Activated T-cell treated with anti-CD3 and anti-CD28 coated beads, Interleukin-2, amount 50 U/mL, for 72 hours (primary cell): ENCODE measurements at regions not wholly inside any gene's neighbourhood (a gene's known extent, or its start where the extent isn't known, plus 50 kb on each side); places are given as distances from the start of the nearest gene placed in this dataset.

Experiments
- ATAC-seq, 2 donors: fragments of 150-1000 bp; cut with Tn5 transposase; replicated peaks in 1 of 2; 2 replicates each; pipeline ENCODE4 v1.10.0; 2021; ENCODE audit warnings: moderate library complexity in 2 of 2, mild to moderate bottlenecking in 1 of 2
- DNase-seq, 2 donors: peaks; one replicate each; pipeline ENCODE4 v3.0.0; 2021 to 2022; ENCODE audit warnings: mixed read lengths in 1 of 2
- H3K27ac Mint-ChIP-seq: one replicate; pipeline ENCODE4 v1.8.0; 2022; ENCODE audit warnings: mild to moderate bottlenecking, moderate library complexity, mixed read lengths
- H3K27me3 Mint-ChIP-seq: one replicate; pipeline ENCODE4 v1.8.0; 2022; ENCODE audit warnings: low read depth, mixed read lengths
- H3K36me3 Mint-ChIP-seq, 2 donors: one replicate each; pipeline ENCODE4 v1.8.0; 2022; ENCODE audit warnings: mixed read lengths in 2 of 2, mild to moderate bottlenecking in 1 of 2; ENCODE audit not compliant: insufficient read depth in 2 of 2
- H3K4me1 Mint-ChIP-seq: one replicate; pipeline ENCODE4 v1.8.0; 2022; ENCODE audit warnings: low read depth, mixed read lengths
- H3K4me3 Mint-ChIP-seq, 2 donors: one replicate each; pipeline ENCODE4 v1.8.0; 2022; ENCODE audit warnings: mild to moderate bottlenecking in 2 of 2, mixed read lengths in 2 of 2, moderate library complexity in 2 of 2
- H3K9me3 Mint-ChIP-seq, 2 donors: one replicate each; pipeline ENCODE4 v1.8.0; 2022; ENCODE audit warnings: mixed read lengths in 2 of 2

- Mint-ChIP-seq H3K36me3 (no peaks in the 10 kb centered on the region), H3K4me3 (no peak overlapping the region), H3K27me3 (no peaks in the 10 kb centered on the region), H3K27ac (no peak overlapping the region), H3K9me3 (no peaks in the 10 kb centered on the region), H3K4me1 (no peaks in the 10 kb centered on the region)
- DNase-seq (no peak), ATAC-seq (no peak)
Observed at GRCh38 chr3:64398006-64398405, 172.7 kb upstream of the PRICKLE2 start.

- H3K27me3 Mint-ChIP-seq = no peaks in the 10 kb centered on the region
- no peaks in the 10 kb centered on the region for H3K36me3 Mint-ChIP-seq
Observed at GRCh38 chr3:64397573-64397972, 172.3 kb upstream of the PRICKLE2 start.

DNA sequence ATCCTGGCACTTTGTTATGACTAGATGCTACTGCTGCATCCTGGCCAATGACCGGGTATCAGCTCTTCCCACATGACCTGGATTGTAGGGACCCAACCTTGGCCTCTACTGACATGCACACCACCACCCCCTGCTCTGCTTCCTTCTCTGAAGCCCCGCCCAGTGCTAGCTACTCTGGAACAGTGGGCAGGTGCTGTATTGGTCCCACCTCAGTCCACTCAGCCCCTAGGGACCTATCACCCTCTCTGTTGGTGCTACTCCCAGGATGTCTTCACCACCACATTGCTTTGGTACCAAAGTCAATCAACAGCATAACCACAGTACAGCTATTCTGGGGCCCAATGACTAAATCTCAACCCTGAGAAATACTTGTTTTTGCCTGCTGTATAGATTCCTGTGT is 170.2 kb upstream of the PRICKLE2 start:
- no peak overlapping the region for H3K27ac Mint-ChIP-seq
- no peak overlapping the region for H3K4me3 Mint-ChIP-seq
- DNase-seq (no peak), ATAC-seq (no peak)
- H3K4me1 Mint-ChIP-seq = no peaks in the 10 kb centered on the region
- H3K9me3 Mint-ChIP-seq = no peaks in the 10 kb centered on the region
- H3K27me3 Mint-ChIP-seq = no peaks in the 10 kb centered on the region
- H3K36me3 Mint-ChIP-seq = no peaks in the 10 kb centered on the region

More at GRCh38 chr3:64397573-64397972, 172.3 kb upstream of the PRICKLE2 start:
- H3K9me3 Mint-ChIP-seq = no peaks in the 10 kb centered on the region
- no peak overlapping the region for H3K4me3 Mint-ChIP-seq
- DNase-seq (no peak), ATAC-seq (no peak)
- H3K4me1 Mint-ChIP-seq = no peaks in the 10 kb centered on the region
- no peak overlapping the region for H3K27ac Mint-ChIP-seq

DNA sequence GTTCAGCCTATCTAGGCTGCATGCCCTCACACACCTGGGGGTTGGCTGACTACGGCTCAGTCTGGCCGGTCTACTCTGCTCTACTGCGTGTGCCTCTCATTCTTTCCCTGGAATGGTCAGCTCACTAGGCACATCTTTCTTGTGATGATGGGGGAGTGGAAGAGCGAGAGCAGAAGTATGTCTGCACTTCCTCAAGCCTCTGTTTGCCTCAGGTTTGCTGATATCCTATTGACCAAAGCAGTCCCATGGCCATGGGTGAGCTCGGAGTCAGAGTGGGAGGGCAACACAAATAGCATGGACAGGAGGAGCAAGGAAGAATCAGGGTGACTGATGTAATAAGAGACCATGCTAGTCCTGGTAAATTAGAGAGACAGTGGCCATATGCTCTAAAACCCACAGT is 167.9 kb upstream of the PRICKLE2 start:
- no peak for DNase-seq
- Mint-ChIP-seq H3K9me3 (no peaks in the 10 kb centered on the region), H3K36me3 (no peaks in the 10 kb centered on the region), H3K4me3 (no peak overlapping the region), H3K27ac (no peak overlapping the region), H3K4me1 (no peaks in the 10 kb centered on the region), H3K27me3 (no peaks in the 10 kb centered on the region)
- ATAC-seq = no peak

- no peak for ATAC-seq
- Mint-ChIP-seq H3K9me3 (no peaks in the 10 kb centered on the region), H3K36me3 (no peaks in the 10 kb centered on the region), H3K27me3 (peaks cover 7% of the 10 kb centered on the region), H3K4me3 (no peak overlapping the region), H3K4me1 (no peaks in the 10 kb centered on the region), H3K27ac (no peak overlapping the region)
- no peak for DNase-seq
Observed at GRCh38 chr3:64392001-64392400, 166.7 kb upstream of the PRICKLE2 start.

DNA sequence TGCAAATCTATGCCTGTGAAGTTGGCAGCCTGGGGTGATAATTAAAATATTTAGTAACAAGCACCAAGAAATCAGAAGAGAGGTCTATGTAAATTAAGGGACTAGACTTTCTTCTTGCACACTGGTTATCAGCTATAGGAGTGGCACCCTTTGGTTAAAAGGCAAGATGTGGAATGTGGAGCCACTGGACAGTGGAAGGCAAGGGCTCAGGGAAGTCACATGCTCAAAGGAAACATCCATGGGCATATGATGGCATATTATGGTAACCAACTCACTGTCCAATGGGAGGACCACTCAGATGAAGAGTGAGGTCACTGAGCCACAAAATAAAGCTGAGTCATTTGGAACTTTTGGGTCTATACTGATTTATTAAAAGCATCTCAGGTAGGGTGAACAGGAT is 165.6 kb upstream of the PRICKLE2 start:
- Mint-ChIP-seq H3K36me3 (no peaks in the 10 kb centered on the region), H3K4me1 (no peaks in the 10 kb centered on the region), H3K27ac (no peak overlapping the region), H3K9me3 (no peaks in the 10 kb centered on the region), H3K4me3 (no peak overlapping the region), H3K27me3 (peaks cover 13% of the 10 kb centered on the region)
- no peak for DNase-seq
- ATAC-seq = no peak

GRCh38 chr3:64388886-64389285 is 163.6 kb upstream of the PRICKLE2 start:
- DNase-seq (no peak), ATAC-seq (no peak)
- H3K9me3 Mint-ChIP-seq = no peaks in the 10 kb centered on the region
- no peak overlapping the region for H3K4me3 Mint-ChIP-seq
- H3K27ac Mint-ChIP-seq = no peak overlapping the region
- no peaks in the 10 kb centered on the region for H3K4me1 Mint-ChIP-seq
- H3K36me3 Mint-ChIP-seq = no peaks in the 10 kb centered on the region
- H3K27me3 Mint-ChIP-seq = peaks cover 13% of the 10 kb centered on the region

DNA sequence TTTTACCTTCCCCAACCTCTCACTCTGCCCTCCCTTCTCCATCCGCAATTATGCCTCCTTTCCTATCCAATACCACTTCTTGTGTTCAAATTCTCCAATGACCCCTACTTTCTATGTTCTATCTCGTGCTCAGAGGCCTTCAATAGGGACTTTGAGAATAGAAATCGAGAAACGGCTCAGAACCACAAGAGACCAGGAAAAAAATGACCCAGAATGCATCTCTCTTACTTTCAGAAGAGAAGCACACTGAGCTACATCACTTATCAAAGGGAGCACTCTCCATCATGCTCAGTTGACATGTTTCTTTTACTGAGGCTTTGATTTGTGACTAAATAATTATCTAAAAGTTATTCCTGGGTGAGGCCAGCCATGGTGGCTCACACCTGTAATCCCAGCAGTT is 162.4 kb upstream of the PRICKLE2 start:
- ATAC-seq (no peak), DNase-seq (no peak)
- H3K27me3 Mint-ChIP-seq = peaks cover 13% of the 10 kb centered on the region
- H3K9me3 Mint-ChIP-seq = no peaks in the 10 kb centered on the region
- no peaks in the 10 kb centered on the region for H3K36me3 Mint-ChIP-seq
- no peak overlapping the region for H3K4me3 Mint-ChIP-seq
- no peaks in the 10 kb centered on the region for H3K4me1 Mint-ChIP-seq
- no peak overlapping the region for H3K27ac Mint-ChIP-seq

DNA sequence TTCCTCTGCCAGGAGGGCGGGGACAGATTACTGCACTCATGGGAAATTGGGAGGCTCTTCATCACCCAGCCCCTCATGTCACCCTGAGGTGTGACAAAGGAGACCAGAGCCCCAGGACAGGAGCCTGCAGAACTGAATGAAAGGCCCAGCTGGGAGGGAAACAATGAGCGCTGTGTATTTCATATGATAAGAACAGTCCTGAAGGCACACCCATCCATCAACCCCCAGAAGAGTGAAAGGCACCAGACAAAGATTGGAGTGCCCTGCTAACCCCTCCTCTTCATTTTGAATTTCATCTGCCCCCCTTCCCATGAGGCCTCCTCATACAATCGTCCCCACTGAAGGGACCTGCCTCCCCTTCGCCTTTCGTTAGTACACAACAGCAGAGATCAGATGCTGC is 160.0 kb upstream of the PRICKLE2 start:
- Mint-ChIP-seq H3K4me3 (no peak overlapping the region), H3K9me3 (no peaks in the 10 kb centered on the region), H3K4me1 (no peaks in the 10 kb centered on the region), H3K36me3 (no peaks in the 10 kb centered on the region), H3K27me3 (peaks cover 13% of the 10 kb centered on the region), H3K27ac (no peak overlapping the region)
- ATAC-seq (no peak), DNase-seq (no peak)

DNA sequence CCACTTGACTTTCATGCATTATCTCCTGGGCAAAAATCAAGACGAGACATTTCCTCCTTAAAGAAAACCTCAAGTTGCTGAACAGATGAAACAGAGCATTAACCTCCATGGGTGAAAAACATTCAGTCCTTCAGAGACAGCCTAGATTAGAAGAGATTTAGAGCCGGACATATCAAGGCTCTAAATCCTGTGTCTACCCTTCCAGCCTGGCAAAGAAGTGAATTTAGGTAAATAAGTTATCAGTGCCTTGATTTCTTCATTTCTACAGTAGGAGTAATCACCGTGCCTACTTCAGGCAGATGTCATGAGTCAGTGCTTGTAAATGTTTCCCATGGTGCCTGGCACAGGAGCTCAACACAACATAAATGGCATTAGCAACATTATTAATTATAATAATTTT is 159.3 kb upstream of the PRICKLE2 start:
- DNase-seq = no peak
- H3K4me1 Mint-ChIP-seq = no peaks in the 10 kb centered on the region
- ATAC-seq = no peak
- no peak overlapping the region for H3K4me3 Mint-ChIP-seq
- no peaks in the 10 kb centered on the region for H3K9me3 Mint-ChIP-seq
- H3K36me3 Mint-ChIP-seq = no peaks in the 10 kb centered on the region
- H3K27ac Mint-ChIP-seq = no peak overlapping the region
- H3K27me3 Mint-ChIP-seq = peaks cover 13% of the 10 kb centered on the region

GRCh38 chr3:64382153-64382552 is 156.9 kb upstream of the PRICKLE2 start:
- DNase-seq = no peak
- H3K36me3 Mint-ChIP-seq = no peaks in the 10 kb centered on the region
- no peaks in the 10 kb centered on the region for H3K9me3 Mint-ChIP-seq
- no peak overlapping the region for H3K27ac Mint-ChIP-seq
- no peak for ATAC-seq
- H3K4me1 Mint-ChIP-seq = no peaks in the 10 kb centered on the region
- H3K4me3 Mint-ChIP-seq = no peak overlapping the region
- H3K27me3 Mint-ChIP-seq = peaks cover 6% of the 10 kb centered on the region

GRCh38 chr3:64381367-64381766 is 156.1 kb upstream of the PRICKLE2 start:
- Mint-ChIP-seq H3K27ac (no peak overlapping the region), H3K36me3 (no peaks in the 10 kb centered on the region), H3K27me3 (peaks cover 3% of the 10 kb centered on the region), H3K9me3 (no peaks in the 10 kb centered on the region), H3K4me1 (no peaks in the 10 kb centered on the region), H3K4me3 (no peak overlapping the region)
- DNase-seq (no peak), ATAC-seq (no peak)

DNA sequence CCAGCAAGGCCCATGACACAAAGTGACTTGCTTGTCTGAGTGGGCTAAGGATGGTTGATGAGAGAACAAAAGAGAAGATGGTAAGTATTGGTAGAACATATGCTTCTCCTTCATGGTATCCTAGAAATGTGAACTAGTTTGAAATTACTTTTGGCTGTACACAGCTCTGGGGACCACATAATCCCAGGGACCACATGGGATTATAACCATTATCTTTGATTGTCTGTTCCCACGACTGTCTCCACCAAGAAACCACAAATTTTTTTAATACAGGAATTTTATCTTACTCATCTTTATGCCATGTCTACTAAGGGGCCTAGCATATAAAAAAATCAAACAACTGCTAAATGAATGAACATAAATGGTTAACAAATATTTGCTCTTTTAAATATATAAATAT is 155.3 kb upstream of the PRICKLE2 start:
- H3K4me3 Mint-ChIP-seq = no peak overlapping the region
- DNase-seq (no peak), ATAC-seq (no peak)
- no peaks in the 10 kb centered on the region for H3K4me1 Mint-ChIP-seq
- no peaks in the 10 kb centered on the region for H3K27me3 Mint-ChIP-seq
- no peaks in the 10 kb centered on the region for H3K36me3 Mint-ChIP-seq
- no peaks in the 10 kb centered on the region for H3K9me3 Mint-ChIP-seq
- no peak overlapping the region for H3K27ac Mint-ChIP-seq

GRCh38 chr3:64379221-64379620 is 154.0 kb upstream of the PRICKLE2 start:
- ATAC-seq (no peak), DNase-seq (no peak)
- no peak overlapping the region for H3K4me3 Mint-ChIP-seq
- H3K27me3 Mint-ChIP-seq = no peaks in the 10 kb centered on the region
- peaks cover 0 to 4% of the 10 kb centered on the region in 2 donors for H3K9me3 Mint-ChIP-seq
- H3K4me1 Mint-ChIP-seq = no peaks in the 10 kb centered on the region
- no peaks in the 10 kb centered on the region for H3K36me3 Mint-ChIP-seq
- H3K27ac Mint-ChIP-seq = no peak overlapping the region

GRCh38 chr3:64377942-64378341 is 152.7 kb upstream of the PRICKLE2 start:
- Mint-ChIP-seq H3K27ac (no peak overlapping the region), H3K27me3 (no peaks in the 10 kb centered on the region), H3K9me3 (peaks cover 0 to 4% of the 10 kb centered on the region in 2 donors), H3K4me3 (no peak overlapping the region), H3K4me1 (no peaks in the 10 kb centered on the region), H3K36me3 (no peaks in the 10 kb centered on the region)
- no peak for ATAC-seq
- no peak for DNase-seq
